Breast epithelium (tissue), 3 donors: ENCODE measurements at regions not wholly inside any gene's neighbourhood (a gene's known extent, or its start where the extent isn't known, plus 50 kb on each side); places are given as distances from the start of the nearest gene placed in this dataset.

ENCODE experiments used
- POLR2A ChIP-seq: fragments of 450-650 bp; IDR thresholded peaks from one replicate; pipeline ENCODE4 v1.6.1; 2016; ENCODE audit warnings: antibody characterized with exemption, mild to moderate bottlenecking, moderate library complexity
- TF ChIP-seq, protein P1 (sequence below), 3 donors: fragments of 450-650 bp; IDR thresholded peaks; one replicate each; pipeline ENCODE4 v1.5.1; 2016 to 2017; ENCODE audit warnings: antibody characterized with exemption in 3 of 3, mild to moderate bottlenecking in 3 of 3, moderate library complexity in 3 of 3

DNA sequence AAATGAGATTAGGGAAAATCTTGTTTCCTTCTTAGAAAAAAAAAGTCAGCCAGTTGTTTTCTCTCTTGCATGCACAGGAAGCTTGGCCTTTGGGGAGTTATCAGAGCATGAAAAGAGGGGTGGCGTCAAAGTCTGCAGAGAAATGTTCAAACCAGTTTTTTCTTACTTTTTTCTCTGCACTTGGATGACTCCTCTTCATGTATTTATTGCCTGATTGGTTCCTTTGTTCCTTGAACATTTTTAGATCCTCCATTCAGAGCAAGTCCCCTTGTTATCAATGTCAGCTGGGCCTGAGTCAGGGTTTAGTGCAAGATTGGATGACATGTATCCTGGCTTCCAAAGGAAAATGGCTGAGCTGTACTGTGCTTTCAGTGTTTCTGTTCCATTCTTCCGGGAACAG is 392.6 kb upstream of the BRINP1 start:
- TF ChIP-seq POLR2A: no peak
- TF ChIP-seq, protein P1, sequence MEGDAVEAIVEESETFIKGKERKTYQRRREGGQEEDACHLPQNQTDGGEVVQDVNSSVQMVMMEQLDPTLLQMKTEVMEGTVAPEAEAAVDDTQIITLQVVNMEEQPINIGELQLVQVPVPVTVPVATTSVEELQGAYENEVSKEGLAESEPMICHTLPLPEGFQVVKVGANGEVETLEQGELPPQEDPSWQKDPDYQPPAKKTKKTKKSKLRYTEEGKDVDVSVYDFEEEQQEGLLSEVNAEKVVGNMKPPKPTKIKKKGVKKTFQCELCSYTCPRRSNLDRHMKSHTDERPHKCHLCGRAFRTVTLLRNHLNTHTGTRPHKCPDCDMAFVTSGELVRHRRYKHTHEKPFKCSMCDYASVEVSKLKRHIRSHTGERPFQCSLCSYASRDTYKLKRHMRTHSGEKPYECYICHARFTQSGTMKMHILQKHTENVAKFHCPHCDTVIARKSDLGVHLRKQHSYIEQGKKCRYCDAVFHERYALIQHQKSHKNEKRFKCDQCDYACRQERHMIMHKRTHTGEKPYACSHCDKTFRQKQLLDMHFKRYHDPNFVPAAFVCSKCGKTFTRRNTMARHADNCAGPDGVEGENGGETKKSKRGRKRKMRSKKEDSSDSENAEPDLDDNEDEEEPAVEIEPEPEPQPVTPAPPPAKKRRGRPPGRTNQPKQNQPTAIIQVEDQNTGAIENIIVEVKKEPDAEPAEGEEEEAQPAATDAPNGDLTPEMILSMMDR (IDR thresholded peaks at IDR 0.05): no peak
